GM04503 (cell line): ENCODE measurements at regions not wholly inside any gene's neighbourhood (a gene's known extent, or its start where the extent isn't known, plus 50 kb on each side); places are given as distances from the start of the nearest gene placed in this dataset.

ENCODE experiments used
- DNase-seq: peaks from one replicate; pipeline ENCODE4 v3.0.0-alpha.2; 2012; ENCODE audit warnings: low read depth

- DNase-seq, result peak; percentile 26
Measured at GRCh38 chr16:49023050-49023449, 258.6 kb downstream of the CBLN1 start.

GRCh38 chr16:49022351-49022963 lies 259.2 kb downstream of the CBLN1 start:
- no peak for DNase-seq

DNA sequence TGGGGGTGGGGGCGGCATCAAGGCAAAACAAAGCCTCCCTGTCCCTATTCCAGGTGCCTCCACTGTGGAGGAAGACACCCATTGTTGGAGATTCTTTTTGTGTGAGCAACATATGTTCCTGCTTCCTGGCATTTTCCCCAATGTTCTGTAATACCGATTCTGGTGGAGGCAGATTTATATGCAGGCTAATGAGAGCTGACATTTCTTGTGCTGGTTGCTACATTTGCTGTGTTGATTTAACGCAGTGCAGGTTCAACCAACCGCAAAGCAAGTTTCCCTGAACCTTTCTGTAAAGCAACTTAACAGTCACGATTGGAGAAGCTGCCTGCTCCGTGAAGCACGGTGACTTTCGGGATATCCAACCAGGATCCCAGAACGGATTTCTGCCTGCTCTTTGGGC lies 260.5 kb downstream of the CBLN1 start:
- DNase-seq, result peak; percentile 50

DNA sequence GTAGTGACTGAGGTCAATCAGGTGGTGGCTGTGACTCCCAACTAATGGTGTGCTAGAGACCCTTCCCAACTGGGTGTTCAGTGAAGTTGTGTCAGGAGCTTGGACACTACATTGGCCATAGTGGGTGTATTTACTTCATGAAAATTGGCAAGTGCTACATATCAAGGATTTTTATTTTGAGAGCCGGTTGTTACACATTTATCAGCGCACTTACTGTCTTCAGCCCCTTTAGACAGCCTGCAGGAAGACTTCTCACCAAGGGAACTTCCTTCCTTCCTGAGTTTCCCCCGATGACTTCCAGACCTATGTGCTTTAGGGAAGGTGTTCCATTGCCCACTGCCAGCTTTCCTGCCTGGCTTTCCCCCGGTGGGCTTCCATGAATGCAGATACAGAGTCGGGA lies 261.2 kb downstream of the CBLN1 start:
- no peak for DNase-seq

DNA sequence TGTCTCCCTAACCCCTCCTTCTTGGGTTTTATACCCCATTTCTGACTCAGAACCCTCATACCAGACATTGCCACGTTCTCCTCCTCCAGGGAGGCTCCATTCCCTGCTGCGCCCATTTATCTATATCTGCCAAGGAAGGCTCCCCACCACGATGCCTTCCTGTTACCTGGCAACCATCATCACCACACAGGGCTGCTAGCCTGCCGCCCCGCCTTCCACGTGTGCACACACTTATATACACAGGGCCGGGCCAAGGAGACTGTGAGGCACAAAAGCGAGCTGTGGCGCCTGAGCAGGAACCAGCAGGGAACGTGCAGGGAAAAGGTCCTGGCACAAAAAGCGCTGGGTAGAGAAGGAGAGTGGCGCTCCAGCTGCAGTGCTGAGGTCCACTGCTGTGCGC lies 261.8 kb downstream of the CBLN1 start:
- DNase-seq, result no peak

GRCh38 chr16:49019081-49019633 lies 262.5 kb downstream of the CBLN1 start:
- DNase-seq, result no peak

DNA sequence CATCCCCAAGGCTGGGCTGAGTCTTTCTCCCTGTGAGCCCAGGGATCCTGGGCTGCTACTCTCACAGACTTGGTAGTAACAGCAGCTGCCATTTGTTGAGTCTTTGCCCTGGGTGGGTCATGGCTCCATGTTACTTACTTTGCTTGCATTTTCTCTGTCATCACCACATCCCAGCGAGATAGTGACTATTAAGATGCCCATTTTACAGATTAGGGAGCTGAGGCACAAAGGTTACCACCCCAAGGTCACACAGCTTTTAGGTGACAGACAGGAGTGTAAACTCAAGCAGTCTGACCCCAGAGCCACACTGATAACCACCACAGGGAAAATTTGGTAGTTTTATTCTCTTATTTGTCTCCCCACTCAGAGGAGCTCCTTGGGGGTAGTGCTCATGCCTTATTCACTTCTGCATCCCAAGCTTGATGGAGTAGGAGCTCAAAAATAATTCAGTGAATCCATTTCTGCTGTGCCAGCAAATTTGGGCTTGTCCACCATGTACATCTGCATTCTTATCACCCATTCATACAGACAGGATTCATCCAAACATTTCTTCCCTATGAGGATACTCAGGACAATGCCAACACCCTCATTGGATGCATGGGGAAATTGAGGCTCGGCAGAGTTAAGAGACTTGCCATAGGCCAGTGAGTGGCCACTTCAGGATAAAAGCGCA lies 263.2 kb downstream of the CBLN1 start:
- DNase-seq, result no peak

DNA sequence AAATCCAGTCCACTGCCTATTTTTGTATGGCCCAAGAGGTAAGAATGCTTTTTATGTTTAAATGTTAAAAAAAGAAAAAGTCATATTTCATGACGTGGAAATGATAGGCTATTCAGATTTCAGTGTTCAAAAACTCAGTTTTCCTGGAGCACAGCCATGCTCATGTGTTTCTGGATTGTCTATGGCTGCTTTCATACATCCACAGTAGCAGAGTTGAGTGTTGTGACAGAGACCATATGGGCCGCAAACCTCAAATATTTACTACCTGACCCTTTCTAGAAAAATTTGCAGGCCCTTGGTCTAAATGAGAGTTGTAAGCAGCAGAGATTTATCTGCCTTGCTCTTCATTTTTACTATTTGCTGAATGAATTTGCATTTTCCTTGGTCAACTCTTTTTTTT lies 264.1 kb downstream of the CBLN1 start:
- no peak for DNase-seq

DNA sequence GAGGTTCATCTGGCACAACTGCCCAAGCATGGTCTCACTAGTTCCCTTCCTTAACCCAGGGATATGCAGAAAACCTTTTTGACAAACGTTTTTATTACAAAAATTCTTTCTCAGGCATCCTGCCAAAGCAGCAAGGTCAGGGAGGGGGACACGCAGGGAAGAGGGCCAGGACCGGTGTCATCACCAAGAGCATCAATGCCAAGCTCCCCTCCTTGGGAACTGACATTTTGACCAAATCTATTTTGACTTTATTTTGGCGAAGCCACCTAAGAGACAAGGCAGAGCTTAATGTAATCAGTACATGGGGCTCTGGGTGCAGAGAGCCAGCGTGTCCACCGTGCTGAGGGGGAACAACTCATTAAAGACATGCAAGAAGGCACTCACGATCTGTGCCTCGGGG lies 265.2 kb downstream of the CBLN1 start:
- DNase-seq, result no peak

DNA sequence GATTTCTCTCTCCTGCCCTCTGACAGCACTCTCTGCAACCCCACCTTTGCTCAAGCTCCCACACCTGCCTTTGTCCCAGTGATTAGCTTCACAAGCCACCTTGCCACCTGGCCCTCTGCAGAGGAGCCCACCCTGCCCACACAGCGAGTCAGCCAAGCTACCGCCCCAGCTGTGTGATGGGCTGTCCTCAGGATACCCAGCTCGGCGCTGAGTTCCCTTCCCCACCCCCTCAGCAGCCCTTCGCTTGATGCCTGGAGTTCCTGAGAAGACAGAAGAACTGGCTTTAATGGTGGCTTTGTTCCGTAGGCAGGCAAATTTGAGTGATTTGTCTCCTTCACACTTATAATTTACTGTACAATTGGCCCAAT lies 266.4 kb downstream of the CBLN1 start:
- DNase-seq, result no peak

GRCh38 chr16:49014277-49015224 lies 267.1 kb downstream of the CBLN1 start:
- DNase-seq, result no peak

GRCh38 chr16:49013727-49014080 lies 267.9 kb downstream of the CBLN1 start:
- no peak for DNase-seq

DNA sequence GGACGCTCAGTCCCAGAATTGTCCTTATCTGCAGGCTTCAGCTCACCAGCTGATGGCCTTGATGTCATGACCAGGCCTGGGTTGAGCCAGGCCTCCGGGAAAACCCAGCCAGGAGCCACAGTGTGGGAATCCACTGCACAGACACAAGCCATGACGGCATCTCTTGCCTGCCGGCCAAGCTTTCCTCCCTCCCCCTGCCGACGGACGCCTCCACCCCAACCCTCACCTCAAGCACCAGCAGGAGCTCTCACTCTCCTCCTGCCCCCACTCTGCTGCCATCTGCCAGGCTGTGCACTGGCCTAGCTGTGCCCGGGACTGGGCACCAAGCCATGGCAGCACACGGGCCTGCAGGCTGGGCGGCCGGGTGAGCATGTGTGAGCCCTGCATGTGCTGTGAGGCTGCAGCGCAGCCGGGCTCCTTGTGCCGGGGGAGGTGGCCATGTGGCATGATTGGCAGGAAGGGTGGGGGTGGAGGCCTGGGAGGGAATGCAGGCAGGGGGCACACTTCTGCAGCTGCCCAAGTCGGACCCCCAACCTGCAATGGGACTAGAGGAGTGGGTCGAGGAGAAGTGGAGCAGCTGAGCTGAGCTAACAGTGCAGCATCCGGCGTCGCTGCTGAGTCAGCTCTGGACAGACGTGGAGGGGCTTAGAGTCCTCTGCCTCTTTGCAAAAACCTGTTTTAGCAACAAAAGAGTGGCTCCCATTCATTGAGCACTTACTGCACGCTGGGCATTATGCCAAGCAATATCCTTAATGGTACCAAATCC lies 268.5 kb downstream of the CBLN1 start:
- no peak for DNase-seq

GRCh38 chr16:49011901-49012300 lies 269.7 kb downstream of the CBLN1 start:
- DNase-seq, result no peak

- no peak for DNase-seq
Measured at GRCh38 chr16:49010879-49011278, 270.8 kb downstream of the CBLN1 start.

DNA sequence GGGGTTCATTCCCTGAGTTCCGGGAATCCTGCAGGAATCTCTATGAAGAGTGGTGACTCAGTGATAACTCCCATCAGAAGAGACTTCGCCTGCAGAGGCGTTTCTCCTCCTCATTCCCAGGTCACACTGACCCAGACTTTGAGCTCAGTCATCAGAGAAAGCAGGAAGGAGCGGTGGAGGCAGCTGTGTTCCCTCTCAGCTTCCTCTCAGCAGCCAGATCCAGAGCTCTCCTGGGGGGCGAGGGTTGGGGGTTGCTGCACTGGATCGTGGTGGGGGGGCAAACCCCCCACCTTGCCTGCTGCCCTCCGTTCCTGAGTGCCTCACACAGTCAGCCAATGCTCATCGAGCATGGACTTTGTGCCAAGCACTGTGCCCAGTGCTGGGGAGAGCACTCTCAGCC lies 271.2 kb downstream of the CBLN1 start:
- DNase-seq, result no peak

DNA sequence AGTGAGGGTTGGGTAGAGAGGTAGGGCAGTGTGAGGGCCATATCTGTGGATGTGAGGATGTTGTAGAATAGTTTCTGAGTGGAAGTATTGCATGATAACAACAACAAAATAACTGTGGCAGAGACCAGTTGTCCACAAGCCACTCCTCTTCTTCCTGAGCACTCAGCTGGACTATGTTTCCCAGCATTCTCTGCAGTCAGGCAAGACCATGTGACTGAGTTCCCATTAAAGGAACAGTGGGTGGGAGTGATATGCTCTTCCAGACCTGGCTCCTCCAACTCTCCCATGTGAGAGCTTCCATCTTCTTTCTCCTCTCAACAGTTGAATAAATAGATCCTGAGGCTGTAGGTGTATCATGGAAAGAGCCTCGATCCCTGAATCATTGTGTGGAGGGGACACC lies 272.4 kb downstream of the CBLN1 start:
- no peak for DNase-seq

DNA sequence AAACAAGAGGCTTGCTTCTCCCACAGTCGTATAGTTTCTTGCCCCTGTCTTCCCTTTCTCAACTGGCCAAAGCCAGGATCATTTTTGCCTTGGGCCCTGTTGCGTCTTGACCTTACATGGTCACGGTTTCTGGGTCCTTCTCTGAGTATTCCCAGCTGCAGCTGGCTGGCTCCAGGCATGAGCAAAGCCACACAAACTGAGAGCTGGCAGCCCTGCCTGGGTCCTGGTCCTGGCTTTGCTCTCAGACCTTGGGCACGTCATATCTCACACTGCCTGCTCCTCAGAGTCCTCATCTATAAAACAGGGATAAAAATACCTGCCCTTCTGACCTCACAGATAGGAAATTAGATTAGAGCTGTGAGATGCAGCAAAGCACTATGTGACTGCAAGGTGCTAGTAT lies 277.6 kb downstream of the CBLN1 start:
- DNase-seq, result no peak

DNA sequence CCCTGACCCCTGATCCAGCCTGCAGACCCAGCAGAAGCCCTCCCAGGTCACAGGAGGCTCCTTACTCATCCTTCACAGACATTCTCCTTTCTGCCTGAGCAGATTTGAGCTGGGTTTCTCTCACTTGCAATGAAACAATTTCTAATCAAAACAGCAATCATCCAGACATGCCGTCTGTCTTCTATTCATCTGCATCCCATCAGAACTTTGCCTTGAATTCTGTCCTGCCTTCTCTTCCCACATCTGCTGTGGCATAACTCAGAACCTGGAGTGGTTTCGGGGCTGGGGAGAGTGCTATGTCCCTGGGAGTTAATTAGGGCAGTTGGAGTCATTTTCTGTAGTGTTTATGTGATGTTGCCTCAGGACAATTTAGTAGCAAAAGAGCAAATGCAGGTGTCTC lies 278.6 kb downstream of the CBLN1 start:
- DNase-seq, result no peak

DNA sequence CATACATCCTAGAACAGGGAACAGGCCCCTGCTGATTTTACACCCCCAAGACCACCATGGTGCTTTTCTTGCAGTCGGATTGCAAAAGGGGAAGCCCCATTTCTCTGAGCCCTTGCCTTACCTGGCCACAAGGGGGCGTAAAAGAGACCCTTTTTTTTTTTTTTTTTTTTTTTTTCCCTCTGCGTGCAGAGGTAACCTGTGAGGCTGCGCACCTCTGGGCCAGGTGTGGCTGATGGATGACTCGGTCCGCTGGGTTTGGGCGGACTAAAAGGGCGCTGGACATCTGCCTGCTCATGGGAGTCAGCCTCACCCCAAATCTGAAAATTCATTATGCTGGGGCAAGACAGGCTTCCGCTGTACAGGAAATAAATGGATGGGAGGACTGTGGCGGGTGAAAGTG lies 281.0 kb downstream of the CBLN1 start:
- DNase-seq, result no peak

DNA sequence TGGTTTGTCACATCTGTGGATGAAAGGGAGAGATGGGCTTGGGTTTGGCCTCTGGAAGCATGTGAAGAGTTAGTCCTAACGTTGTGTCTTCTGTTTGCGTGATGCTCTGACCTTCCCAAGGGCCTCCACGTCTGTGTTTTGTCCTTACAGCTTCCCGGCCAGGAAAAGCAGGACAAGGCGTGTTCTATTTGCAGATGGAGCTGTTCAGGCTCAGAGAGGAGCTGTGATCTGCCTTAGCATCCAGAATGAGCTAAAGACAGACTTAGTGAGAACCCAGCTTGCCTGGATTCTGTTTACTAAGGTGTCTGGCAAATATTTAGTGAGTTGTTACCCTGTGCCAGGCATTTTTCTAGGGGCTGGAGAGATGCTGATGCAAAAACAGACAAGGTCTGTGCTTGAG lies 282.1 kb downstream of the CBLN1 start:
- DNase-seq, result no peak

GRCh38 chr16:48999044-48999443 lies 282.6 kb downstream of the CBLN1 start:
- no peak for DNase-seq
